ENCODE measurements at regions not wholly inside any gene's neighbourhood (a gene's known extent, or its start where the extent isn't known, plus 50 kb on each side); places are given as distances from the start of the nearest gene placed in this dataset.

- TF ChIP-seq EZH2phosphoT487 (IDR thresholded peaks at IDR 0.05; ENCODE audit: unreplicated experiment) (no peak), CTCF (conservative IDR thresholded peaks at IDR 0.05; ENCODE audit: low read depth in 2 of 2) (no peak), EZH2 (IDR thresholded peaks at IDR 0.05; ENCODE audit: low read depth, unreplicated experiment) (no peak), CREB1 (CRISPR knock-in tag; IDR thresholded peaks at IDR 0.05; ENCODE audit: low read depth) (no peak), REST (IDR thresholded peaks at IDR 0.05; ENCODE audit: unreplicated experiment) (no peak)
Observed at GRCh38 chrX:19198473-19198872, 76.2 kb upstream of the ADGRG2 start.

Data from GM23338 (cell line).